Lung (tissue), 11 donors: ENCODE measurements at regions not wholly inside any gene's neighbourhood (a gene's known extent, or its start where the extent isn't known, plus 50 kb on each side); places are given as distances from the start of the nearest gene placed in this dataset.

Experiments used
- ATAC-seq: fragments of 200-7000 bp; cut with Tn5 transposase; one replicate; pipeline ENCODE4 v1.9.1; 2020; ENCODE audit warnings: moderate number of reproducible peaks; ENCODE audit not compliant: insufficient read depth, low FRiP score
- DNase-seq, 3 donors: peaks; one replicate each; pipeline ENCODE4 v3.0.0-alpha.2; 2013 to 2017
- H3K27ac ChIP-seq, 2 donors: one replicate each; pipeline ENCODE4 v1.5.1; 2013; ENCODE audit warnings: mild to moderate bottlenecking in 2 of 2, moderate library complexity in 2 of 2, control low read depth in 1 of 2, inconsistent platforms in 1 of 2, low read depth in 1 of 2, low read length in 1 of 2
- H3K27me3 ChIP-seq, 3 donors: one replicate each; pipeline ENCODE4 v1.5.1; 2013; ENCODE audit warnings: low read length in 2 of 3; ENCODE audit not compliant: control insufficient read depth in 3 of 3, insufficient read depth in 3 of 3
- H3K36me3 ChIP-seq, 4 donors: one replicate each; pipeline ENCODE4 v1.5.1; 2013; ENCODE audit warnings: low read length in 4 of 4, mild to moderate bottlenecking in 1 of 4, moderate library complexity in 1 of 4; ENCODE audit not compliant: control insufficient read depth in 4 of 4, insufficient read depth in 4 of 4
- H3K4me1 ChIP-seq, 5 donors: one replicate each; pipeline ENCODE4 v1.5.1; 2013; ENCODE audit warnings: low read length in 5 of 5, mild to moderate bottlenecking in 2 of 5, moderate library complexity in 1 of 5; ENCODE audit not compliant: control insufficient read depth in 5 of 5, insufficient read depth in 5 of 5
- H3K4me3 ChIP-seq: one replicate; pipeline ENCODE4 v1.5.1; 2013; ENCODE audit warnings: mild to moderate bottlenecking, control low read depth, moderate library complexity
- H3K9ac ChIP-seq, 2 donors: one replicate each; pipeline ENCODE4 v1.5.1; 2013; ENCODE audit warnings: low read length in 2 of 2, control low read depth in 1 of 2; ENCODE audit not compliant: insufficient read depth in 1 of 2
- H3K9me3 ChIP-seq, 4 donors: one replicate each; pipeline ENCODE4 v1.5.1; 2013; ENCODE audit warnings: low read length in 3 of 4, mild to moderate bottlenecking in 1 of 4, moderate library complexity in 1 of 4; ENCODE audit not compliant: control insufficient read depth in 4 of 4, insufficient read depth in 3 of 4
- WGBS, 2 donors: extraction: QIAGEN DNeasy Blood & Tissue Kit; methylation state at CpG; one replicate each; pipeline ENCODE4 v1.1.7; 2013; 5-methylcytosine and 5-hydroxymethylcytosine counted together
- TF ChIP-seq, protein P1 (sequence below): IDR thresholded peaks from 2 replicates; pipeline ENCODE4 v1.5.1; 2012; ENCODE audit warnings: mild to moderate bottlenecking; ENCODE audit errors: control extremely low read depth, extremely low read depth
- donor health status: control.
- donor health status: control.
- donor health status: Bipolar disorder and iron deficiency.
- donor health status: healthy.
- donor health status: DM: yes; HTN: yes; CAD: no.

DNA sequence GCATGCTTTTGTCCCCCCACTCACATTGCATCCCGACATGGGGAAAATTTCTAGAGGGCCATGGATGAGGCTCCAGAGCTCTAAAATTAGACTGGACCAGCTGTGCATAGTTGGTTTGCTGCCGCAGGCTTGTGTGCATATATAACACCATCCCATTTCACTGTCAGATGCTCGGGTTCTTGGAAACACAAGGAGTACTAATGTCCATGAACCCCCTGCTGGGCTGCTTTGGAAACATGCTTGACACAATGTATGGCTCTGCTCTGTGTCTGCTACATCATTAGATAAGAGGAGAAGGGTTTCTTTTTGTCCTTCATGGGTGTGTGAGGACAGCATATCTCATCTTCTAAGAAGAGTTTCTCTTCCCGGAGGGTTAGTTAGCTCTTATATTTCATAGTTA lies 292.1 kb upstream of the RORB start:
- Histone ChIP-seq H3K4me1 (no peaks in the 10 kb centered on the region), H3K36me3 (no peaks in the 10 kb centered on the region), H3K27ac (no peak overlapping the region), H3K9ac (no peak overlapping the region), H3K4me3 (no peak overlapping the region), H3K27me3 (no peaks in the 10 kb centered on the region), H3K9me3 (no peaks in the 10 kb centered on the region)
- DNase-seq, result no peak
- 80 to 85% methylated on average over 4 of the region's 4 CpGs for WGBS, 2 donors
- ATAC-seq, result no peak
- TF ChIP-seq, protein P1, sequence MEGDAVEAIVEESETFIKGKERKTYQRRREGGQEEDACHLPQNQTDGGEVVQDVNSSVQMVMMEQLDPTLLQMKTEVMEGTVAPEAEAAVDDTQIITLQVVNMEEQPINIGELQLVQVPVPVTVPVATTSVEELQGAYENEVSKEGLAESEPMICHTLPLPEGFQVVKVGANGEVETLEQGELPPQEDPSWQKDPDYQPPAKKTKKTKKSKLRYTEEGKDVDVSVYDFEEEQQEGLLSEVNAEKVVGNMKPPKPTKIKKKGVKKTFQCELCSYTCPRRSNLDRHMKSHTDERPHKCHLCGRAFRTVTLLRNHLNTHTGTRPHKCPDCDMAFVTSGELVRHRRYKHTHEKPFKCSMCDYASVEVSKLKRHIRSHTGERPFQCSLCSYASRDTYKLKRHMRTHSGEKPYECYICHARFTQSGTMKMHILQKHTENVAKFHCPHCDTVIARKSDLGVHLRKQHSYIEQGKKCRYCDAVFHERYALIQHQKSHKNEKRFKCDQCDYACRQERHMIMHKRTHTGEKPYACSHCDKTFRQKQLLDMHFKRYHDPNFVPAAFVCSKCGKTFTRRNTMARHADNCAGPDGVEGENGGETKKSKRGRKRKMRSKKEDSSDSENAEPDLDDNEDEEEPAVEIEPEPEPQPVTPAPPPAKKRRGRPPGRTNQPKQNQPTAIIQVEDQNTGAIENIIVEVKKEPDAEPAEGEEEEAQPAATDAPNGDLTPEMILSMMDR, result no peak

DNA sequence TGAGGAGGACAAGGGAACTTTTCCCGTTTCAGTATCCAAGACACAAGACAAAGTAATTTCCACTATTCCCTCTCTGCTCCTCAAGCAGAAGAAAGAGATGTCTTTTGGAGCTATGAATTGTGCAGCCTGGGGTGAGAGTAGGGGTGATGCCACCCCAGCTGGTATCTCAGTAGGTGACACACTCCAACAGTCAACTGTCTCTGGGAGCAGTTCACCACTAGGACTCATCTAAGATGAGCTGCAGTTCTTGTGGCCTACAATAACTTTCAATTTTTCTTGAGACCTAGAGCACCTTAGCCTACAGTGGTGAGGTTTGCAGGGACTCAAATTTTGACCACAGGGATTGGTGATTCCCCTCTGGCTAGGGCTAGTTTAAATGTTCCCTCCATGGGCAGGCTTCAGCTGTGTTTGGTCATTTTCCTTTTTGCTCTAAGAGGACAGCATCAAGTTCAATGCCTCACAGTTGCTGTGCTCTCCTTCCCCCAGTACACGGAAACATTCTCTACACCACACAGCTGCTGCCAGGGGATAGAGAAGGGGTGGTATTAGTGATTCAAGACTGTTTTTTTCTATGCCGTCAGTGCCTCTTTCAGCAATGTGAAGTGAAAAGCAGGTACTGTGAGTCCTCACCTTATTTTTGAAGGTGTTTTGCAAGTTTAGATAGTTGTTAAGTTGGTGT lies 278.6 kb upstream of the RORB start:
- no peak for DNase-seq
- 83 to 94% methylated on average over 3 of the region's 3 CpGs for WGBS, 2 donors

DNA sequence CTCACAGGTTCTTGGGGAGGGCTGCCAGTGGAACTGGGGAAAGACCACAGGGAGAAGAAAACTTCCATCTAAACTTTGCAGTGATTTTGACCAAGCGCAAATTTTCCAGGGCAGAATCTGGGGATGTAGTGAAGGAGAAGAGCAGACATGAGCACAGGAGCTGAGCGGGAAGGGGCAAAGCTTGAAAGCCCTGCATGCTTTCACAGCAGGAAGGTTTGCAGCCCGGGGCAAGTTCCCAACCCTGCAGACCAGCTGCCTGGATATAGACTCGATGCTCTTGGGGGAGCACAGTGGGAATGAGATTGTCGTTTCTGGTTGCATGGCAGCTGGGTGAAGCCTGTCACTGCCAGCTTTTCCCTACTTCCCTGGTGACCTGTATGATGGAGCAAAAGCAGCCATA lies 276.8 kb upstream of the RORB start:
- peaks cover 0 to 5% (median 0%) of the 10 kb centered on the region in 4 donors for H3K9me3 ChIP-seq
- no peak for DNase-seq
- no peak overlapping the region for H3K27ac ChIP-seq
- no peak overlapping the region for H3K4me3 ChIP-seq
- no peak overlapping the region for H3K9ac ChIP-seq
- WGBS, 2 donors, result 74 to 79% methylated on average over 5 of the region's 5 CpGs
- no peak for ATAC-seq
- no peaks in the 10 kb centered on the region for H3K4me1 ChIP-seq
- no peaks in the 10 kb centered on the region for H3K36me3 ChIP-seq
- H3K27me3 ChIP-seq, result no peaks in the 10 kb centered on the region
- TF ChIP-seq, protein P1, result no peak

More for the DNA sequence above, 278.6 kb upstream of the RORB start:
- peaks cover 0 to 5% (median 0%) of the 10 kb centered on the region in 4 donors for H3K9me3 ChIP-seq
- no peak overlapping the region for H3K9ac ChIP-seq
- ATAC-seq, result no peak
- H3K27me3 ChIP-seq, result no peaks in the 10 kb centered on the region
- no peak overlapping the region for H3K4me3 ChIP-seq
- H3K36me3 ChIP-seq, result no peaks in the 10 kb centered on the region
- H3K27ac ChIP-seq, result no peak overlapping the region
- no peaks in the 10 kb centered on the region for H3K4me1 ChIP-seq
- TF ChIP-seq, protein P1, result no peak

DNA sequence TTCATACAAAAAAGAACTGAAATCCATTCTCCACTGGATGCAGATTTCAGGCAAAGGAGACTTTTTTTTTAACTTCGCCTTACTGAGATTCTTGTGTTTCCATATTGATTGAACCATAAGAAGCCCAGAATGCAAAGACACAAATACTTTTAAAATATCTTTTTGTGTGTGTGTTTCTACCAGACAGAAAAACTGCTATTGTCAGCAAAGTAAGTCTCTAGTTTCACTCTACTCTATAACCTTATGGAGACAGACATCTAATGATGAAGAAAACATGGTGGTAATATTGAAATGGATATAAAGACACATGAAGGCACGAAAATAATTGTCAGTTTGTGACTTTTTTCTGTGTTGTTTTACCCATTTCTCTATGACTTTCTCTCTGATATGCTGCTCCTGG lies 260.3 kb upstream of the RORB start:
- Histone ChIP-seq H3K4me3 (no peak overlapping the region), H3K4me1 (no peaks in the 10 kb centered on the region), H3K27me3 (no peaks in the 10 kb centered on the region), H3K9me3 (peaks cover 0 to 5% (median 0%) of the 10 kb centered on the region in 4 donors), H3K36me3 (no peaks in the 10 kb centered on the region), H3K9ac (no peak overlapping the region), H3K27ac (no peak overlapping the region)
- ATAC-seq, result no peak
- TF ChIP-seq, protein P1, result no peak
- WGBS, 2 donors, result 67 to 70% methylated on average over 2 of the region's 2 CpGs
- no peak for DNase-seq
